Nucleus accumbens (tissue), 56 donors: ENCODE measurements at regions not wholly inside any gene's neighbourhood (a gene's known extent, or its start where the extent isn't known, plus 50 kb on each side); places are given as distances from the start of the nearest gene placed in this dataset.

Experiments
- DNase-seq, 56 donors: peaks; one replicate each; lab custom pipeline; 2025; lab: John Stamatoyannopoulos, UW

DNA sequence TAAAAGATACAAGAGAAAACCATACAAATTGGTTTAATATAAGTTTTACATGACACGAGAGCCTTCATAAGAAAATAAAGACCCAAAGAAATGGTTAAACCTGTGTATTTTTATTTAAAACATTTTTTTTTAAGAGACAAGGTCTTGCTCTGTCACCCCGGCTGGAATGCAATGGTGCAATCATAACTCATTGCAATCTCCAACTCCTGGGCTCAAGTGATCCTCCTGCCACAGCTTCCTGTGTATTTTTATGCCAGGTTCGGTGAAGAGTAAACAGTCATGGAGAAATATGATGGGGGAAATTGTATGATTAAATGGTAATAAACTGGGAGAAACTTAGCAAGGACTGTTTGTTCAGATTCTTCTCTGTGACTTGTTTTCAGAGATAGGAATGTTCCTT is 441.0 kb downstream of the TUSC7 start:
- DNase-seq, result no peak

DNA sequence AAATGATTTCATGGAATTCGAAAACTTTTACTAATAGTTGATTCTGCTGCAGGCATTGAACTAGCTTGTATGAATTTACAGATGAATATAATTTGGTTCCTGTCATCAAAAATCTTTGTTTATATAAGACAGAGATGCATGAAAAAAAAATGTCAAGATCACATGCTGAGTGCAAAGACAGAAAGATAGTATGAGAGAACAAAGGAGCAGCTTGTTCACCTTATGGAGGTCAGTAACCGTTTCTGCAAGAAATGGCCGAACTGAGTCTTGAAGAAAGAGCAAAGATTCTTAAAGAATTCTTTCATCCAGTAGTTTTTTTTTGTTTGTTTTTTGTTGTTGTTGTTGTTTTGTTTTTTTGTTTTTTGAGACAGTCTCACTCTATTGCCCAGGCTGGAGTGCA is 450.6 kb downstream of the TUSC7 start:
- DNase-seq, result no peak

DNA sequence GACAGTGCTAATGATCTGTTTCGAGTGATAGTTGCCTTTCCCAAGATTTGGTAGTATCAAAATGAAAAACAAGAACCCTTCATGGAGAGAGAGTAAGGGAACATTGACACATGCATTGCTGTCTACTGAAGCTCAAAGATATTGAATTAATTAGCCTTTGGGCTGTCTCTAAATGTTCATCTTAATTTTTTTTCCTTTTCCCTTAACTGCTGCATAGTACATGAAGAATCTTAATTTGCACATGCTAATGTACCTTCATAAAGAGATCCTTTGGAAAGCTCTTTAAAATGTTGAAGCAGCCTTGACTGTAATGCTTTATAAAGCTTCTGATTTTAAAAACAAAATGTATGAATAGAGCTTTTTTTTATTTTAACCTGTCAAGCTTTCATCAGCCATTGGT is 452.2 kb downstream of the TUSC7 start:
- no peak for DNase-seq

DNA sequence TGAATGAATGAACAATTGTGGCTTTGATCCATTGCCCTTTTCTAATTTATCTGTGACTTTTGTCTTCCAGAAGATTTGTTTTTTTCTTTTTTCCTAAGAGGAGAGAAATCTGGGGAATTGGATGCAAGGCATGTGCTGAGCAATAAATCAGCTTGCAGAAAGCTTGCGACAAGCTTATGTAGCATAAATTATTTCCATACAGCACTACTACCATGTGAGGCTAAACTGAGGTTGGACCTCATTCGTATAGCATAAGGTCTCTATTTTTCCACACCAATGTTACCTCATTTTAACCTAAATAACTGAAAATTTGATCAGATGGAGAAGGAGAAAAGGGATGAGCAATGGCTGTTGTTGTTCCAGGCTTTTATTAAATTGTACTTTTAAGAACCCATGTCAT is 455.6 kb downstream of the TUSC7 start:
- DNase-seq, result no peak

DNA sequence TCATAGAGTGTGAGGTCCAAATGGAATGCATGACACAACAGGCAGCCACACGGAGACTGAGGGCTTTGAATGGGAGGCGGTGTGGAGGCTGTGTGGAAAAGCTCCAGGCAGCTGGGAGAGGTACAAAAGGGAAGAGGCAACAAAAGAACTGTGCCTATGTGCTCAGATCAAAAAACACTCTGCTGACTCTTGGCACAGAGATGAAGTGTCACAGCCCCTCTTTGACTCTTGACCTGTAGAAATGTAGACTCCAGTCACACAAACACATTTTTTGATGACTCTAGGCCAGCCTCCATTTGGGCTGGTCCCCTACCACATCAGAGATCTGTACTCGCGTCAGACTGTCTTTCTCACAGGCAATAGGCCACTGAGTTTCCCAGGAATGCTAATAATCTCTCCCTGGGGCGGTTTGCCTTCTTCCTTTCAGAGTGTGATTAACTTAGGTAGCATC is 456.0 kb downstream of the TUSC7 start:
- DNase-seq, result no peak

DNA sequence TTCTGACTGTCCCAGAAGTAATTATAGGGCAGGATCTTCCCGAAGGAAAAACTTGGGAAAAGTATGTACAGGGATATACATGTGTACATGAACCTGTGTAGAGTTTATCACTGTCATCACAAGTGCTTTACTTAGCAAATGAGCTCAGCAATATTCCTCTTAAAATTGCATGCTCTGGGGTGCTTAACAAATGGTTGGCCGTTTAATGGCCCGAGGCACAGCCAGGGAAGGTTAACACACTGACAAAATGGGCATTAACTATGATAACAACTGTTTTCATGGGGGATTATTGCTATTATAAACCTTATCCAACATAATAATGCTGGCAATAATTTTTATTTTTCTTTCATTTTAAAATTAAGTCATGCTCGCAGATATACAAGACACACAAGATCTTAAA is 459.3 kb downstream of the TUSC7 start:
- DNase-seq, result no peak

DNA sequence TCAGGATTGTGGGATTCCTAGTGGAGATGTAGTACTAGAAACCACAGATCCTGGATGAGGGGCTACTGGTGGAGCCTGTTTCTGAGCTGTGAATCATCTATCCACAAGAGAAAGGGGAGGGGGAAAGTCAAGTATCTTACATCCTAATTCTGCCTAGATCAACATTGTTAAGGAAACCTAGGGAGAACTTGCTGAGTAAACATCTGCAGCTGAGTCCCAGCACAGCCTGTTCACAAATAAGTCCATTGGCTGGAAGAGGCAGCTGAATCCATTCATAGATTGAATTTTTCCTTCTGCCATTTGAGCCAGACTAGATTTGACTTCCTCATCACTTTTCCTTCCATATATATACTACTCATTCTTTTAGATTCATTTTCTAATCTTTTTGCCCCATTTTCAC is 460.5 kb downstream of the TUSC7 start:
- DNase-seq, result no peak

DNA sequence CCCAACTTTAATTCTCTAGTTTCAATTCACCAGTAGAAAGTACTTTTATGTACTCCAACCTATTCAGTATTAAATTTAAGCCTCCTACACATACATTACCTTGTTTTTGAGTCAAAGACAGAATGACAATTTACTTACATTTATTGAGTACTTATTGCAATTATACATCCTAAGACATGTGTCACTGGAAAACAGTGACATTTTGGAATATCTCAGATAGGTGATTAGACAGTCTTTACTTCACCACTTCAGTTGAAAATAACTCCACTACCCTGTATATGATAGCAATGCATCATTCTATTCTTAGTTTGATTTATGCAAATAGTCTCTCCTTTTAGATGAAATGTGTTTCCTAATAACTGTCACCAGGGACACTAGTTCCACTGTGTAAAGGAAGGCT is 461.5 kb downstream of the TUSC7 start:
- DNase-seq, result no peak

DNA sequence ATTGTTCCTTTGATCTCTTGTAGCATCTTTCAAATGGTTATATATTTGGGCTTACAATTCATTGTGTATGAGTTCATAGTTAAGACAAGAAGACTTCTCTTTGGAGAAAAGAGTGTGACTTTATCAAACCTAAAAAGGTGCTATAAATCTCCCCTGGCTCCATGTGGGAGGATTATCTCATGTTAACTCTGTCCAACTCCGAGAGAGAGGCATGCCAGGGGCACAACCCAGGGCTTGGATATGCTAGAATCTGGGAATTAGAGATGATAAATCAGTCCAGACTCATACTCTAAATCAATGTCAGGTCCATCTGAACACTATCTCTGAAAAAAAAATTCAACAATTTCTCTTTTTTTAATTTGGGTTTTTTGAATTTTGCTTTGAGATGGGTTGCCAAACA is 462.8 kb downstream of the TUSC7 start:
- no peak for DNase-seq

DNA sequence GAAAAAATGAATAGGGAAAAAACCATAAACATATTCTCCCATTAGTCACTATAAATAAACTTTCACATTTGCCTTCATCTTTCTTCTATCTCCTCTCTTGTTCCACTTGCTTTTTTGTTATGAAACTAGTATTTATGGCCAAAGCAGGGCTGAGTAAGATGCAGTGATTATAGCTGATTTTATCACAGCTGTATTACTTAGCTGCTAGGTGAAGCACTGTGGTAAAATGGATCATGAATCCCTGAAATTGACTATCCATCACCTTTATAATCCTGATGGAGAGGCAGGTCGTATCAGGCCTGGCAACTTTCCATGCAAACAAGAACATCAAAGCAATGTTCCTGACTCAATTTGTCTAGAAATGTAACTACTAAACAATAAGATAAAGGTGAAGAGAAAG is 471.6 kb downstream of the TUSC7 start:
- DNase-seq, result no peak

DNA sequence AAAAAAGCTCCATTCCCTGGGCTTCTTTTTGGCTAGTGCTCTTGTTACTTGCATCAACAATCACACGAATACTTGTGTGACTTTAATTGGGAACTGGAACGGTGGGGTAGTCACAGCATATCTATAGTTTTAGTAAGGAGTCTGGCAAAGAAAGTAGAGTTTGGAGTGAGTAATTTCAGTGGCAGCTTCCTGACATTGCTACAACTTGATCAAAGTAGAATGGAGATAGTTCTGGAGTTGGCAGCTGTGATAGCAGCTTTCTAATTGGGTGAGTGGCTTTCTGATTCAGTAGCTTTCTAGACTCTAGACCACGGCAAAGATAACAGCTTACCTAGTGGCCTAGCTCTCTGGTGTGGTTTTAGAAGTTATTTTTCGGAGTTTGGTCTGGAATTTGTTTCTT is 475.0 kb downstream of the TUSC7 start:
- no peak for DNase-seq

DNA sequence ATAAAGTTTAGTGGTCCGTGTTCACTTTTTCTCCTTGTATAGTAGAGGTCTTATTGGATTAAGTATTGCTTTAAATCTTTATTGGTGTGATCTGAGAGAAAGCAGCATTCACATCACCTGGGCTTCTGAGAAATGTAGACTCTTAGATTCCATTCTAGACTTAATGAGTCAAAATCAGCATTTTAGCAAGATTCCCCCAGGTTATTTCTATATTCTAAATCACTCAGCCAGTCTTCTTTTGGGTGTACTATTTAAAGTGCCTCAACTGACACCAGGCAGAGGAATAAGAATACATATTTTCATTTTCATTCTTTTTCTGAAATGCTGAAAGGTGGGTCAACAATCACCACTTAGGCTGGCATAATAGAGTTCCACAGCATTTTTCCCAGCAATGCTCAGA is 481.7 kb downstream of the TUSC7 start:
- no peak for DNase-seq

DNA sequence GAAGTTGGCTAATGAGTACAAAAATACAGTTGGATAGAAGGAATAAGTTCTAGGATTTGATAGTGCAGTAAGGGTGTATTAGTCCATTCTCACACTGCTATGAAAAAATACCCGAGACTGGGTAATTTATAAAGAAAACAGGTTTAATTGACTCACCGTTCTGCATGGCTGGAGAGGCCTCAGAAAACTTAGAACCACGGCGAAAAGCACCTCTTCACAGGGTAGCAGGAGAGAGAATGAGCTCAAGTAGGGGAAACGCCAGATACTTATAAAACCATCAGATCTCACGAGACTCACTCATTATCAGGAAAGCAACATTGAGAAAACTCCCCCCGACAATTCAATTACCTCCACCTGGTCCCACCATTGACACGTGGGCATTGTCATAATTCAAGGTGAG is 483.3 kb downstream of the TUSC7 start:
- no peak for DNase-seq

DNA sequence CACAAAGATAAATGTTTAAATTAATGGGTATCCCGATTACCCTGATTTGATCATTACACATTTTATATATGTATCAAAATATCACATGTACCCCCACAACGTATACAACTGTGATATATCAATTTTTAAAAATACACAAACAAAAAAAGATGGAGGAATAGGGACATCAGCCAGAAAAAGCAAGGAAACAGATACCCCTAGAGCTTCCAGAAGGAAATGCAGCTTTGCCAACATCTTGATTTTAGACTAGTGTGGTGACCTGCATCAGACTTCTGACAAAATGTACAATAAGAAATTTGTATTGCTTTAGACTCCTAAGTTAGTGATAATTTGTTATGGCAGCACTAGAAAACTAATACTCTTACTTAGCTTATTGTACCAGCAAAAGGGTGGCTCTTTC is 483.8 kb downstream of the TUSC7 start:
- DNase-seq, result no peak

DNA sequence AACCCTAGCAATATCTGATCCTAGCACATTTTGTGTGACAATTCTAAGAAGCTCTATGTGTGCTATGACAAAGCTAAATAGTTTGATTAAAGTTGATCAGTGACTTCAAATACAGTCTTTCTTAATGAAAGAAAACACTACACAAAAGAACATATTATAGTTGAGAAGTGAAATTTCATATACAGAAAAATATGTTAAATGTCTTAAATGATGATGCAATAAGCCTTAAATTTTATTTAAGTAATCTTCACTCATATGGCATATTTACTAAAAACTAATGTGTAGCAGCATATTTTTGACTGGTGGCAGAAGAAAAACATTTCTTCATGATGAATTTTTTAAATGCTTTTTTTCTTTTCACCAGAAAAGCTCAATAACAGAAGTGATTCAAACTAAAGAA is 485.5 kb downstream of the TUSC7 start:
- DNase-seq, result no peak

DNA sequence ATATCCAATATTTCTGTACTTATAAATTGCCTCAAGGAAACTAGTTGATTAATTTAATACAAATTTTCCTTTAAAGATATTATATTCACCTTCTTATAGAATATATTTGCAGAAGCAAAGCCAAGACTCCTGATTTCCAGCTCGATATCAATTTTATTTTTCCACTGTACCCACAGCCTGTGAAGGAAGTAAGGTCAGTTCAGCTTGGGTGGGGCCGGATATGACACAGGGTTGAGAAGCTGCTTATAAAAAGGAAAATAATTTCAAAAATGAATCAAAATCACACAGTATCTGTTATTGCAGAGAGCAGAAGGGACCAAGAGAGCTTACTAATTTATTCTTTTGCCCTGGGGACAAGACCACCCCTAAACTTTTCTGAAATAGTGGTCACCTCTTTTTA is 491.4 kb downstream of the TUSC7 start:
- DNase-seq, result no peak

DNA sequence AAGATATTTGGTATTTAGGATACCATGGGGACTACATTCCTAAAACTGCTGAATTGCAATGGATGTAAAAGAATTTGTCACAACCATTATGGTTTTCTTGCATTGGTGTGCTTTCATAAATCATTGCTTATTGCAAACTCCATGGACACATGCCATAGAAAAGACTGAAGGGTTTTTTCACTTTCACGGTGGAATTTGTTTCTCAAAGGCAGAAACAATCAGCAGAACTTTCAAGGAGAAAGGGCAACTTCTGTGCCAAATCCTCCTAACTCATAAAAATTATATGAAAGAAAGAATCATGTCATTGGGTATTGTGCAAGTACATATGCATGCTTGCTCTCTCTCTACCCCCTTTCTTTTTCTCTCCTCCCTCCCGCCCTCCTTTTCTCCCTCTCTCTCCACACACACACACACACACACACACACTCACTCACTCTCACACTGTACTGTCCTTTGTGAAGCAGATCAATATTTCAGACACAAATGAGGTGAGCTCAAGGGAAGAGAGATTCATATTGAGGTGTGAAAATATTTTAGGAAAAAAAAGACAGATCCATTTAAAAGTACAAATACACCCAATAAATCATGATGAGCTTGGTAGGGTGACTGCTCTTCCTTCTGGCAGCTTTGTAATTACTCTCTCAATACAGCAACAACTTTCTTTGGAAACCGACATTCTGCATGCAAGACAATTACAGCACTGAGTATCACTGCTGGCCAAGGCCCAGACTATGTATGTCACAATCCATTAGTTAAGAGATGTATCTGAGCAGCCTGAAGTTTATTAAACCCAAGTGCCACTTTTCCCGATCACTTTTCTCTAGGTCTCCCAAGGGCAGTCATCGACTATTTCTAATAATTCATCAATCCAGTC is 492.6 kb downstream of the TUSC7 start:
- no peak for DNase-seq

DNA sequence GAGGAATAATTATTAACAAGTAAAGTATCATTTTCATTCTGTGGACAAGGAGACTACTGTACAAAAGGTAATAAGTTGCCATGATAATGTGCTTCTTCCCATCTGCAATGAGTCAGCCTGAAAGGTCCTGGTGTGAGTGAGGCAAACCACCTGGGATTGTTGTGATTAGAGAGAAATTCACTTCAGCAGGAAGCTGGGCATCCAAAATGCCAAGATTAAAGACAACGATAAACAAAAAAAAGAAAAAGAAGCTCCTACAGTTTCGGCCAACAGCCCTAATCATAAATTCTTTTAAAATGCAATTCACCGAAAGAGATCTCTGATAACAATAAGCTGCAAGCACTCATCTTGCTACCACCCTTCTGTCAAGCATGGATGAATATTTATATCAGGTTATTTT is 507.8 kb downstream of the TUSC7 start:
- no peak for DNase-seq

DNA sequence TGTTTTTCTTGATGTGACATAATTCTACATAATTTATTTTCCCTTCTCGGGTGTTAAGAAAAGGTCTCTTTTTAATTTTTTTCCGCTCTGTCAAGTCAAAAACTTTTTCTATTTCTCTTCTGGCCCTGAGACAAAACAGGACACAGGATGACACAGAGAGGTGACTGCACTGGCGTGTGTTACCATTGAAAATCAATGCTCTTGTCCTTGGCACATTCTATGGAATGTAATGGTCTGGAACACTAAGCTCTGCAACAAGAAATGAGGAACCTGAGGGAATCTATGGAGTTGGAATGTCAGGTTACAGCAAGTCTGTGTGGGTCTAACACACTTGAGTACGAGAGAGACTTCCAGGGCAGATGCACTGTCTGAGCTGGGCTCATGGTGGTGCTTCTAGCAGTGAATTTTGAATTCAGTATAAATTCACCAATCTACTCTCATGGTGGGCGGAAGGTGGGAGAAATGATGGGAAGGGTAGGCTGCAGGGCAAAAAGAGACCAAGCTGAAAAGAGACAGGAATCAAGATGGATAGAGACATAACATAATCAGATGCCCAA is 508.3 kb downstream of the TUSC7 start:
- peak in 9 of 56 donors; percentile 2 to 28 (median 9) for DNase-seq

DNA sequence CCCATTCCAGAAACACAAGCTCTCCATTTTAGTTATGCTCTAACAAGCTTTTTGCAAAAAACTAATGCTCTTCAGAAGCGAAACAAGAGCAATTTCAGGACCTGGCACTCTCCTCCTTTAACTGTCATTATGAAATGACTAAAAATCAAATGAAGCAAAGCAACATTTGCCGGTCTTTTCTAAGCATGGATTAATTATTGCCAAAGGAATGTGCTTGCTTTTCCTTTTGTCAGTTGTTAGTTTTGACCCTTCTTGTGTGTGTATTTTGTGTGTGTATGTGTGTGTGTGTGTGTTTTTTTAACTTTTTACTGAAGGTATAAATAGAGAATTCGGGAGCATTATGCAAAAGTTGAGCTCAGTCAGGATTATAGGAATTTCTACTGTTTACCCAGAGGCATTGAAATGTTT is 509.1 kb downstream of the TUSC7 start:
- DNase-seq, result no peak

DNA sequence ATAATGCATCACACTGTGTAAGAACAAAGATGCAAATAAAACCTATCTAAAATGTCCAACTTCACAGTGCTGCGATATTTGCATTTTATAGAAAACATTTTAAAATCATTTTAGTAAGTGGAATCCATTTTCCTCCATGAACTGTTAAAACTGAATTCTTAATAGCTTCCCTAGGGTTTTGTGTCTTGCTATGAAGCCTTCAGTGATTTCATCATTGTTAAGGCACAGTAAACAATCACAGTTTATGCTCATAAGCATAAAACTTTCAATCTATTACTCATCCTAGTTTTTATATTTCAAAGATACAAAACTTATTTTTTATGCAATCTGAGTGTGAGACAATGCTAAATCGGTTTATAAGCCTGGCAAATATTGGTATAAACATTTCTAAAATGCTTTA is 509.7 kb downstream of the TUSC7 start:
- no peak for DNase-seq

DNA sequence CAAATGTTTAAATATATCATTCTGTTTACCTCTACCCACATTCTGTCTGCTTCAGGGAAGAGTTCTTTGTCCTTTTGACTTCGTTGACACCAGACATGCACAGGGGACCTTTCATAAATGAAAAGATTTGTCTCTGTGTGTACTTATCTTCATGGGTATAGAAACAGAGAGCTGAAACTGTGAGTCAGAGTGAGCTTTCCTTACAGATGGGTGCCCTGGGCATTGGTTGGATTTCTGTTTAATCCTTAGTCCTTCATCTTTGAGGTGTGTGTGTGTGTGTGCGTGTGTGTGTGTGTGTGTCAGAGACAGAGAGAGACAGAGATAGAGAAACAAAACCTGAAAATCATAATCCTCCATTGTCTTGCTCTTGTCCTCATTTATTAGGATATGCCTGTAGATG is 517.4 kb downstream of the TUSC7 start:
- no peak for DNase-seq

DNA sequence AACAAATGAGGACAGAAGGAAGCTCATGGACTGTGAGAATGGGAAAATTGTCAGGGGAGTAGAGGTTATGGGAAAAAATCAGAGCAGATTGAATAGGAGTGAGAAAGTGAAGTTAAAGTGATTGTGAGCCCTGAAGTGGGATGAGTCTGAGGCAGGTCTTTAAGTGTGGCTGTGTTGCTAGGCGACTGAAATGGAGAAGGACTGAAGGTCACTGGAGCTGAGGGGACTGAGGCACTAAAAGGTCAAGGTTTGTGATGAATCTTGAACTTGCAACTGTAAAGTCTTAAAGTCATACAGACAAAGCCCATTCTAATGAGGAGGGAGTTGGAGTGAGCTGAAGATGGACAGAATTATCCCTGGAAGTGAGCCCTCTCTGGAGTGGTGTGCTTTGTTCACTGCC is 518.9 kb downstream of the TUSC7 start:
- no peak for DNase-seq
